OCI-LY7 (cell line): ENCODE measurements at regions not wholly inside any gene's neighbourhood (a gene's known extent, or its start where the extent isn't known, plus 50 kb on each side); places are given as distances from the start of the nearest gene placed in this dataset.
A peak's percentile ranks its signal among the peaks of the same experiment; 100 is the strongest.

Experiments used
- BruUV-seq: library from RNA; stranded (reverse); fragments of 400-500 nt; replicated peaks from 2 replicates; lab custom pipeline; 2021; lab: Mats Ljungman, UMichigan
- CTCF ChIA-PET: fragments of 300-600 bp; sonication (Branson Sonifier 250); formaldehyde crosslinking; loops from one replicate; lab custom pipeline; 2022; ENCODE audit warnings: antibody characterized with exemption; ENCODE audit not compliant: unreplicated experiment; lab: Charles Lee
- POLR2A ChIA-PET: fragments of 300-600 bp; sonication (Branson Sonifier 250); formaldehyde crosslinking; loops from one replicate; lab custom pipeline; 2022; ENCODE audit warnings: antibody characterized with exemption; lab: Charles Lee
- DNase-seq: peaks from one replicate; pipeline ENCODE4 v3.0.0-alpha.2; 2015; ENCODE audit warnings: low spot score
- H2AFZ ChIP-seq: fragments of 200-600 bp; sonication (generic), shearing (Covaris generic); 2 replicates; pipeline ENCODE4 v1.6.1; 2014; ENCODE audit warnings: mild to moderate bottlenecking, antibody characterized with exemption, low read length, moderate library complexity
- H3K27ac ChIP-seq: fragments of 200-600 bp; sonication (generic); 2 replicates; pipeline ENCODE4 v1.5.1; 2014; ENCODE audit warnings: mixed run types, low read depth, mild to moderate bottlenecking, moderate library complexity, low read length, inconsistent platforms; ENCODE audit not compliant: poor library complexity, severe bottlenecking
- H3K36me3 ChIP-seq: fragments of 200-600 bp; sonication (generic); 2 replicates; pipeline ENCODE4 v1.6.1; 2014; ENCODE audit warnings: mild to moderate bottlenecking, antibody characterized with exemption, low read length, moderate library complexity, mixed read lengths; ENCODE audit not compliant: insufficient read depth
- H3K4me1 ChIP-seq: fragments of 200-600 bp; sonication (generic); 2 replicates; pipeline ENCODE4 v1.5.1; 2014; ENCODE audit warnings: mild to moderate bottlenecking, low read length; ENCODE audit not compliant: insufficient read depth, poor library complexity, severe bottlenecking
- H3K4me2 ChIP-seq: fragments of 200-600 bp; sonication (generic); 2 replicates; pipeline ENCODE4 v1.6.1; 2014; ENCODE audit warnings: mild to moderate bottlenecking, low read length
- H3K4me3 ChIP-seq: fragments of 200-600 bp; sonication (generic); 2 replicates; pipeline ENCODE4 v1.5.1; 2014; ENCODE audit warnings: mild to moderate bottlenecking, low read depth, low read length; ENCODE audit not compliant: poor library complexity, severe bottlenecking
- H3K79me2 ChIP-seq: fragments of 200-600 bp; sonication (generic); 2 replicates; pipeline ENCODE4 v1.6.1; 2016; ENCODE audit warnings: low read depth, mild to moderate bottlenecking, low read length, moderate library complexity, mixed read lengths; ENCODE audit not compliant: insufficient read depth
- H3K9me2 ChIP-seq: fragments of 200-600 bp; sonication (generic); 2 replicates; pipeline ENCODE4 v1.6.1; 2016; ENCODE audit warnings: mild to moderate bottlenecking, low read length, mixed read lengths; ENCODE audit not compliant: insufficient read depth
- H3K9me3 ChIP-seq: fragments of 200-600 bp; sonication (generic); 2 replicates; pipeline ENCODE4 v1.6.1; 2014; ENCODE audit warnings: mild to moderate bottlenecking, mixed run types, low read length, mixed read lengths
- H4K20me1 ChIP-seq: fragments of 200-600 bp; sonication (generic); 2 replicates; pipeline ENCODE4 v1.6.1; 2014; ENCODE audit warnings: mild to moderate bottlenecking, antibody characterized with exemption, low read length, moderate library complexity, mixed read lengths; ENCODE audit not compliant: insufficient read depth
- EZH2phosphoT487 ChIP-seq: fragments of 200-600 bp; sonication (generic); IDR thresholded peaks from 2 replicates; pipeline ENCODE4 v1.6.1; 2018; ENCODE audit warnings: low read depth, borderline replicate concordance, mild to moderate bottlenecking, mixed run types, antibody characterized with exemption, low read length, moderate library complexity, mixed read lengths
- intact Hi-C: fragments of 100-400 bp; cut with micrococcal nuclease; formaldehyde crosslinking; loops from one replicate; pipeline ENCODE4 v1.10.0; 2022; ENCODE audit not compliant: unreplicated experiment
- TF ChIP-seq, protein P1 (sequence below): fragments of 200-600 bp; sonication (generic); conservative IDR thresholded peaks from 2 replicates; pipeline ENCODE4 v1.5.1; 2014; ENCODE audit warnings: mild to moderate bottlenecking, antibody characterized with exemption, low read length, moderate library complexity, mixed read lengths

DNA sequence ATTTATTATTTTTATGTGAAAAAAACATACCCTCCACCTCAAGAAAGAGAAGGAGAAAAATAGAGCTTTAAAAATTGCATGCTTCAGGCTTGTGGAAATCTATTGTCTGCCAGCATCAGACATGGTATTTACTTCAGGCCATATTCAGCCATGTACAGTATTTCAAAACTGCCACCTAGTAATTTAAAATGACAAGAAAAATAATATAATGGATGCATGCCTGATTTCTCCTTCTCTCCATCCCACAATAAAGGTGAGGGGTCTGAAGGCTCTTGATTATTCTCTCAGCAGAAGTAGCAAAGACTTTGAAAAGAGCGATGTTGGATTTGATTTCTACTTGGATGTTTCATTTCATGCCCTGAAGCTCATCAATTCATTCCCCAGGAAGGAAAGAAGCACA, 250.7 kb downstream of the TBC1D4 start:
- no peaks in the 10 kb centered on the region for H3K79me2 ChIP-seq
- BruUV-seq: no TSS peak
- no peak overlapping the region for H3K4me3 ChIP-seq
- H3K36me3 ChIP-seq: no peaks in the 10 kb centered on the region
- H3K4me1 ChIP-seq: no peaks in the 10 kb centered on the region
- no peaks in the 10 kb centered on the region for H3K9me2 ChIP-seq
- no peak for DNase-seq
- H3K4me2 ChIP-seq: no peak overlapping the region
- TF ChIP-seq, protein P1, sequence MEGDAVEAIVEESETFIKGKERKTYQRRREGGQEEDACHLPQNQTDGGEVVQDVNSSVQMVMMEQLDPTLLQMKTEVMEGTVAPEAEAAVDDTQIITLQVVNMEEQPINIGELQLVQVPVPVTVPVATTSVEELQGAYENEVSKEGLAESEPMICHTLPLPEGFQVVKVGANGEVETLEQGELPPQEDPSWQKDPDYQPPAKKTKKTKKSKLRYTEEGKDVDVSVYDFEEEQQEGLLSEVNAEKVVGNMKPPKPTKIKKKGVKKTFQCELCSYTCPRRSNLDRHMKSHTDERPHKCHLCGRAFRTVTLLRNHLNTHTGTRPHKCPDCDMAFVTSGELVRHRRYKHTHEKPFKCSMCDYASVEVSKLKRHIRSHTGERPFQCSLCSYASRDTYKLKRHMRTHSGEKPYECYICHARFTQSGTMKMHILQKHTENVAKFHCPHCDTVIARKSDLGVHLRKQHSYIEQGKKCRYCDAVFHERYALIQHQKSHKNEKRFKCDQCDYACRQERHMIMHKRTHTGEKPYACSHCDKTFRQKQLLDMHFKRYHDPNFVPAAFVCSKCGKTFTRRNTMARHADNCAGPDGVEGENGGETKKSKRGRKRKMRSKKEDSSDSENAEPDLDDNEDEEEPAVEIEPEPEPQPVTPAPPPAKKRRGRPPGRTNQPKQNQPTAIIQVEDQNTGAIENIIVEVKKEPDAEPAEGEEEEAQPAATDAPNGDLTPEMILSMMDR: no peak
- H4K20me1 ChIP-seq: no peaks in the 10 kb centered on the region
- no peak overlapping the region for H3K27ac ChIP-seq
- intact Hi-C loops: no loop called here
- CTCF ChIA-PET: no interaction called here
- POLR2A ChIA-PET: interaction anchor here (0.7 kb wide), 1 partner anchor 17 kb away, joined by 3 read pairs; no protein-coding TSS in a partner anchor
- no peak overlapping the region for H2AFZ ChIP-seq
- H3K9me3 ChIP-seq: no peaks in the 10 kb centered on the region

DNA sequence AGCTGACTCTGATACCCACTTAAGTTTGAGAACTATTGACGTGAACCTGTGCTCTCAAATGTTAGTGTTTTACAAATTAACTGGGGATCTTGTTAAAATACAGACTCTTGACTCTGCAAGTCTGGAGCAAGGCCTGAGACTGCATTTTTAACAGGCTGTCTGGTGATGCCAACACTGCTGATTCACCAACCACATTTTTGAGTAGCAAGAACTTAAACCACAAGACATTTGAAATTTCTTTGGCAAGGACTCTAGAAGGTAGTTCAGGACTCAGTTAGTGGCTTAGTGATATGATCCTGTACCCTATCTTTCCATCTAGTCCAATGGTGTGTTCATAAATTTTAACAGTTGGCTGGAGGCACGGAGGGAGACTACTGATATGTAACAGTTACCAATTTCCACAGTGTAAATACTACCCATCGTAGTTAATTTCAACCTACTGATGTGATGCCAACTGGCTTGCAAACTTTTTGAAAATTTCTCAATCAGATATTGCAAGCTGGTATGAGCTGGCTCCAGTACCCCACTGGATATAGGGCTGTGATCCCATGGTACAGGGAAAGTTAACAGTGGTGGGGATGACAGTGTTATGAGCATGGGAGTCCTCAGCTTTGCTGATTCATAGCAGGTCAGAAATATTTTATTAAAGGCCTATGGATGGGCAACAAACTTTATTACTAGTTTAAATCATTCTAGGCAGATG, 255.1 kb downstream of the TBC1D4 start:
- Histone ChIP-seq H3K9me3 (no peaks in the 10 kb centered on the region), H4K20me1 (no peaks in the 10 kb centered on the region), H3K79me2 (no peaks in the 10 kb centered on the region), H3K4me2 (no peak overlapping the region), H3K27ac (no peak overlapping the region), H3K9me2 (no peaks in the 10 kb centered on the region), H3K36me3 (no peaks in the 10 kb centered on the region), H3K4me1 (no peaks in the 10 kb centered on the region), H3K4me3 (no peak overlapping the region), H2AFZ (no peak overlapping the region)
- BruUV-seq: no TSS peak
- TF ChIP-seq, protein P1: no peak
- no peak for TF ChIP-seq EZH2phosphoT487
- intact Hi-C loops: no loop called here
- CTCF ChIA-PET: no interaction called here
- POLR2A ChIA-PET: no interaction called here
- DNase-seq: no peak

DNA sequence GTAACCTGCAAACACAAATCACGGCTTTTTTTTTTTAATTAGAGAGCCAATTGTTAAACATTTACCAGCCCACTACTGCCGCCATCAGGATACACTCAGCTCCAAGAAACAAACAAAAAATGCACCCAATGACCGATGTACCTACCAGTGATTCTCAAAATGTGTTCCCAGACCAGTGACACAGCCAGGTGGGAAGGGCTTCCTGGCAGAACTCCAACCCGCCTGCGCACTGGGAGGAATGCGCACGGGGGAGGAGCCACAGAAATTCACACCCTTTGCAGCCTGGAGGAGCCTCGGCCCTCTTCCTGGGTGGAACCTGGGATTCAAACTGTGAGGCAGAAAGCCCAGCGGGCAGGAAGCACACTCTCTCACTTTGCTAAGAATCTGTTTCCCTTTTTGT, 255.9 kb downstream of the TBC1D4 start:
- Histone ChIP-seq H3K27ac (no peak overlapping the region), H3K9me2 (no peaks in the 10 kb centered on the region), H4K20me1 (no peaks in the 10 kb centered on the region), H3K9me3 (no peaks in the 10 kb centered on the region), H3K79me2 (no peaks in the 10 kb centered on the region), H2AFZ (no peak overlapping the region), H3K4me3 (no peak overlapping the region), H3K36me3 (no peaks in the 10 kb centered on the region), H3K4me2 (no peak overlapping the region), H3K4me1 (no peaks in the 10 kb centered on the region)
- CTCF ChIA-PET: no interaction called here
- TF ChIP-seq, protein P1: peak; percentile 35; the same call in 1 of the 2 replicates
- no peak for TF ChIP-seq EZH2phosphoT487
- DNase-seq: no peak
- BruUV-seq: no TSS peak
- POLR2A ChIA-PET: no interaction called here
- intact Hi-C loops: no loop called here
